Cardiac muscle cell (in vitro differentiated cells and primary cell): ENCODE measurements at regions not wholly inside any gene's neighbourhood (a gene's known extent, or its start where the extent isn't known, plus 50 kb on each side); places are given as distances from the start of the nearest gene placed in this dataset.

ENCODE experiments used
- DNase-seq, 2 donors: peaks; one replicate each; pipeline versions ENCODE4 v3.0.0 to v3.0.0-alpha.2; 2010 to 2017; ENCODE audit warnings: low read depth in 1 of 2, low spot score in 1 of 2
- H3K27ac ChIP-seq: fragments of 200-600 bp; sonication (generic); 2 replicates; pipeline ENCODE4 v1.5.1; 2016
- H3K27me3 ChIP-seq: fragments of 200-600 bp; sonication (generic); 2 replicates; pipeline ENCODE4 v1.6.0; 2016; ENCODE audit warnings: control low read depth
- H3K36me3 ChIP-seq: fragments of 200-600 bp; sonication (generic); 2 replicates; pipeline ENCODE4 v1.5.1; 2016; ENCODE audit warnings: control low read depth
- H3K4me1 ChIP-seq: fragments of 200-600 bp; sonication (generic); 2 replicates; pipeline ENCODE4 v1.8.1; 2017; ENCODE audit warnings: low read depth, mild to moderate bottlenecking, mixed run types
- H3K4me3 ChIP-seq: fragments of 200-600 bp; sonication (generic); 2 replicates; pipeline ENCODE4 v1.5.1; 2016; ENCODE audit warnings: mild to moderate bottlenecking
- H3K9me3 ChIP-seq: fragments of 200-600 bp; sonication (generic); 2 replicates; pipeline ENCODE4 v1.5.1; 2017; ENCODE audit warnings: low read depth, mild to moderate bottlenecking, control low read depth
- TF ChIP-seq, protein P1 (sequence below): IDR thresholded peaks from 2 replicates; pipeline ENCODE4 v1.5.1; 2012; ENCODE audit warnings: low read depth, mild to moderate bottlenecking, low read length

DNA sequence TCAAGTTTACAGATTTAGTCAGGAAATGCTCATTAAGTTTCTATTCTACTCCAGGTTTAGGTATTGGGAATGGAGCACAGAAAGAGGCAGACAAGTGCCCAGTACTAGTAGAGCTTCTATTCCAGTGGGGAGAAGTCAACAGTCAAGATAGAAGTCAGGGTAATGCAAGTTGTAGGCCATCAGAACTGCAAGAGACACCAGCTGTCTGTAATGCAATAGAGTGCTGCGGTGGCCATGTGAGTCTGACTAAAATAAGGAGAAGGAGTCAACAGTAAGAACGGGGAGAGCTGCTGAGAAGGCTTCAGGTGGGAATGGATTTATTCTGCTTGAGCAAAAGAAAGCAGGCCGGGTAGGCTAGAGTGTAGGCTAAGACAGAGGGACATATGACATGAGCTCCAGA lies 515.0 kb downstream of the QKI start:
- Histone ChIP-seq H3K9me3 (no peaks in the 10 kb centered on the region), H3K27ac (no peak overlapping the region), H3K4me3 (no peak overlapping the region), H3K27me3 (no peaks in the 10 kb centered on the region), H3K36me3 (no peaks in the 10 kb centered on the region), H3K4me1 (no peaks in the 10 kb centered on the region)
- DNase-seq, result no peak
- TF ChIP-seq, protein P1, sequence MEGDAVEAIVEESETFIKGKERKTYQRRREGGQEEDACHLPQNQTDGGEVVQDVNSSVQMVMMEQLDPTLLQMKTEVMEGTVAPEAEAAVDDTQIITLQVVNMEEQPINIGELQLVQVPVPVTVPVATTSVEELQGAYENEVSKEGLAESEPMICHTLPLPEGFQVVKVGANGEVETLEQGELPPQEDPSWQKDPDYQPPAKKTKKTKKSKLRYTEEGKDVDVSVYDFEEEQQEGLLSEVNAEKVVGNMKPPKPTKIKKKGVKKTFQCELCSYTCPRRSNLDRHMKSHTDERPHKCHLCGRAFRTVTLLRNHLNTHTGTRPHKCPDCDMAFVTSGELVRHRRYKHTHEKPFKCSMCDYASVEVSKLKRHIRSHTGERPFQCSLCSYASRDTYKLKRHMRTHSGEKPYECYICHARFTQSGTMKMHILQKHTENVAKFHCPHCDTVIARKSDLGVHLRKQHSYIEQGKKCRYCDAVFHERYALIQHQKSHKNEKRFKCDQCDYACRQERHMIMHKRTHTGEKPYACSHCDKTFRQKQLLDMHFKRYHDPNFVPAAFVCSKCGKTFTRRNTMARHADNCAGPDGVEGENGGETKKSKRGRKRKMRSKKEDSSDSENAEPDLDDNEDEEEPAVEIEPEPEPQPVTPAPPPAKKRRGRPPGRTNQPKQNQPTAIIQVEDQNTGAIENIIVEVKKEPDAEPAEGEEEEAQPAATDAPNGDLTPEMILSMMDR, result no peak

DNA sequence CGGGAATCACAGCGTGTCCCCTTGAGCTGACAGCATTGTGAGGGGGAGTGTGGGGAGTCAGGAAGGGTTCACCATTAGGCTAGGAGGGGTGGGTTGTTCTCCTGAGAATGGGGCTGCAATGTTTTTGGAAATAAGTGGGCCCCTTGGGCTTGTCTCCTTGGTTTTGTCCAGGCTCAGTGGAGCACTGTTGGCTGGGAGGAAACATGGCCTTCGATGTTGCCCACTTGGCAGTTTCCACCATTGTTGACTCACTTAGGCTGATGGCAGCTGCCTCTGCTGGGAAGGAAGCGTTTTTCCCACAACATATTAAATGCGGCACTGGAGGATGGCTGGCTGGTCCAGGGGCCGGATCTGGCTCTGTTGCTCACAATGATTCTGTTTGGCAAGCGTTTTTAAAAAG lies 512.1 kb downstream of the QKI start:
- no peaks in the 10 kb centered on the region for H3K4me1 ChIP-seq
- H3K27me3 ChIP-seq, result no peaks in the 10 kb centered on the region
- DNase-seq, result no peak
- no peaks in the 10 kb centered on the region for H3K9me3 ChIP-seq
- H3K27ac ChIP-seq, result no peak overlapping the region
- TF ChIP-seq, protein P1, result no peak
- no peak overlapping the region for H3K4me3 ChIP-seq
- H3K36me3 ChIP-seq, result no peaks in the 10 kb centered on the region

DNA sequence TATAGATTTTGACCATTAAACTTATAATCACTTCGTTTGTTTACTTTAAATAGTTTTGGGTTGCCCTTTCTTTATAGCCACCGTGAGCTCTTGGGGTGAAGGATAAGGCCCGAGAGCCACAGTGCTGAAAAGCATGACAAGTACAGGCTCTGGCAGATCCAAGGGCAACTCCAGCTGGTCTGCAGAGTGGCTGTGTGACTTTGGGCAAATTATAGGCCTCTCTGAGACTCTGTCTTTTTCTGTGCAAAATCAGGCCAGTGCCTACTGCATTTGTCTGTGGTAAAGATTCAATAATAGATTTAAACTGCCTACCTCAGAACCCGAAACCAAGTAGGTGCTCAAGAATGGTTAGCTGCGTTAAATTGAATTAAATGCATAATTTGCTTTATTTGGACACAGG lies 511.3 kb downstream of the QKI start:
- Histone ChIP-seq H3K4me1 (no peaks in the 10 kb centered on the region), H3K9me3 (no peaks in the 10 kb centered on the region), H3K27me3 (no peaks in the 10 kb centered on the region), H3K36me3 (no peaks in the 10 kb centered on the region), H3K27ac (no peak overlapping the region), H3K4me3 (no peak overlapping the region)
- TF ChIP-seq, protein P1, result no peak
- no peak for DNase-seq

DNA sequence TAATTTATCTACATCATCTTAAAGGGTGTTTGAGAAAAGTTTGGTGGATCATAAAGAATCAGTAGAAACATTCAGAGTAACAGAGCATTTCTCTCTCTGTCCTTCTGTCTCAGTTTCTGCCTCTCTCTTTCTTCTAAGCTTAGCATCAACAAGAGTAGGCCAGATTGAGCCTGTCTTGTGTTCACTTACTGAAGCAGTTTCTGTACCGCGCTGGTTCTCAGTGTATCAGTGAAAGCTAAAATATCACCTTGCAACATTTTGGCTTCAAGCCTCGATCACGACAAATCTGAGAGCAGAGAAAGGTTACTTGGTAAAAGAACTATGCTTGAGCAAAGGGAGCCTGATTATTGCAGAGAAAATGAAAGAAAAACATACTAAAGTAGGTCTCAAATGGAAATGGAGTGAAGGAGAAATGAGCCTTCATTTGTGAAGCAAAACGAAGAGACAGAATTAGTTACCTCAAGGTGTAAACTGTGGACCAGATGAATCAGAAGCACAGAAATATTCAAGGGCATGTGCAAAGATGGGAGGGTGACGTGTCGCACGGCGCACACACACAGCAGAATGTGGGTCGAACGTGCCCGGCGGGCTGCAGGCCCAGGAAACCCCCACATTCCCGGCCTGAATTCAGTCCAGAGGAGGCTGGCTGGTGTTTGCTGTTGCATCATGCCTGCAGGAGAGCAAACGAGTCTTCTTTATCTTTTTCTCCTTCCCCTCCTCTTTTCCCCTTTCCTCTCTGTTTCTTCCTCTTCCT lies 509.3 kb downstream of the QKI start:
- H3K4me1 ChIP-seq, result no peaks in the 10 kb centered on the region
- TF ChIP-seq, protein P1, result no peak

DNA sequence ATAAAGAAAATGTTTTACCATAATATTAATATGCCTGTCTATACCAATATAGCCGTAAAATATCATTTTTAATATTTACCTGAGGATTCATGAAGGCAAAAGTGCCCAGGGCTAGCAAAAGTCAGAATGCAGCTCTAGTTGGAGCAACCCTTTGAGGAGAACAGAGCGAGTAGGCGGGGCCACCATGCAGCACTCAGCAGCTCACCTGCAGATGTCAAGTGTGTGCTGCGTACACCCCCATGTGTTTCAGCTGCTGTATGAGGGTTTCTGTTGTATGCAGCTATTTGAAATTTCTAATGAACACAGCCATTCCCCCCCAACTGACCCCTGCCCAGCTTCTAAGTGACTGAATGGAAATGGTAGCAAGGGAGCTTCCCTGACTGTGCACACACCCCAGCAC lies 508.0 kb downstream of the QKI start:
- no peaks in the 10 kb centered on the region for H3K4me1 ChIP-seq
- no peak overlapping the region for H3K4me3 ChIP-seq
- TF ChIP-seq, protein P1, result no peak
- no peak for DNase-seq
- no peaks in the 10 kb centered on the region for H3K36me3 ChIP-seq
- no peaks in the 10 kb centered on the region for H3K27me3 ChIP-seq
- no peaks in the 10 kb centered on the region for H3K9me3 ChIP-seq
- H3K27ac ChIP-seq, result no peak overlapping the region

More for the DNA sequence above, 509.3 kb downstream of the QKI start:
- Histone ChIP-seq H3K27me3 (no peaks in the 10 kb centered on the region), H3K27ac (no peak overlapping the region), H3K9me3 (no peaks in the 10 kb centered on the region), H3K4me3 (no peak overlapping the region), H3K36me3 (no peaks in the 10 kb centered on the region)
- no peak for DNase-seq
